ENCODE measurements at regions not wholly inside any gene's neighbourhood (a gene's known extent, or its start where the extent isn't known, plus 50 kb on each side); places are given as distances from the start of the nearest gene placed in this dataset.
"Not testable (repeated sequence)": the region's sequence is repeated elsewhere in the genome, so short reads cannot be mapped to it uniquely, and the experiment has no call there.

GRCh38 chr7:10568891-10569290 lies 404.8 kb upstream of the PHF14 start:
- DNase-seq (ENCODE audit: low read depth) = no peak

GRCh38 chr7:10571759-10572158 lies 401.9 kb upstream of the PHF14 start:
- no peak for DNase-seq (ENCODE audit: low read depth)

- no peak for DNase-seq (ENCODE audit: low read depth)
These were observed 395.8 kb upstream of the PHF14 start for GRCh38 chr7:10577866-10578374.

- DNase-seq (ENCODE audit: low read depth) = no peak
These were observed 394.1 kb upstream of the PHF14 start for GRCh38 chr7:10579561-10579960.

- DNase-seq (ENCODE audit: low read depth) = no peak
These were observed 388.8 kb upstream of the PHF14 start for GRCh38 chr7:10584886-10585285.

- DNase-seq (ENCODE audit: low read depth) = no peak
These were observed 385.6 kb upstream of the PHF14 start for GRCh38 chr7:10588084-10588483.

GRCh38 chr7:10592604-10593003 lies 381.1 kb upstream of the PHF14 start:
- DNase-seq (ENCODE audit: low read depth) = no peak

- DNase-seq (ENCODE audit: low read depth) = no peak
These were observed 380.6 kb upstream of the PHF14 start for GRCh38 chr7:10593080-10593479.

- no peak for DNase-seq (ENCODE audit: low read depth)
These were observed 376.8 kb upstream of the PHF14 start for GRCh38 chr7:10596827-10597226.

- no peak for DNase-seq (ENCODE audit: low read depth)
These were observed 369.5 kb upstream of the PHF14 start for GRCh38 chr7:10604128-10604527.

- no peak for DNase-seq (ENCODE audit: low read depth)
These were observed 360.7 kb upstream of the PHF14 start for GRCh38 chr7:10612950-10613349.

- no peak for DNase-seq (ENCODE audit: low read depth)
These were observed 354.7 kb upstream of the PHF14 start for GRCh38 chr7:10618953-10619352.

- no peak for DNase-seq (ENCODE audit: low read depth)
These were observed 341.0 kb upstream of the PHF14 start for GRCh38 chr7:10632712-10633111.

GRCh38 chr7:10634239-10634638 lies 339.4 kb upstream of the PHF14 start:
- DNase-seq (ENCODE audit: low read depth) = no peak

- no peak for DNase-seq (ENCODE audit: low read depth)
These were observed 335.7 kb upstream of the PHF14 start for GRCh38 chr7:10637991-10638390.

- no peak for DNase-seq (ENCODE audit: low read depth)
These were observed 330.1 kb upstream of the PHF14 start for GRCh38 chr7:10643545-10643944.

- no peak for DNase-seq (ENCODE audit: low read depth)
These were observed 328.8 kb upstream of the PHF14 start for GRCh38 chr7:10644849-10645248.

- DNase-seq (ENCODE audit: low read depth) = no peak
These were observed 327.5 kb upstream of the PHF14 start for GRCh38 chr7:10646194-10646593.

GRCh38 chr7:10648289-10648688 lies 325.4 kb upstream of the PHF14 start:
- DNase-seq (ENCODE audit: low read depth) = no peak

- DNase-seq (ENCODE audit: low read depth) = not testable (repeated sequence)
These were observed 324.6 kb upstream of the PHF14 start for GRCh38 chr7:10649120-10649519.

- no peak for DNase-seq (ENCODE audit: low read depth)
These were observed 318.6 kb upstream of the PHF14 start for GRCh38 chr7:10655031-10655430.

- no peak for DNase-seq (ENCODE audit: low read depth)
These were observed 316.5 kb upstream of the PHF14 start for GRCh38 chr7:10657201-10657600.

- DNase-seq (ENCODE audit: low read depth) = no peak
These were observed 315.8 kb upstream of the PHF14 start for GRCh38 chr7:10657837-10658236.

GRCh38 chr7:10662491-10662890 lies 311.2 kb upstream of the PHF14 start:
- no peak for DNase-seq (ENCODE audit: low read depth)
